Type B pancreatic cell (in vitro differentiated cells): ENCODE measurements at regions not wholly inside any gene's neighbourhood (a gene's known extent, or its start where the extent isn't known, plus 50 kb on each side); places are given as distances from the start of the nearest gene placed in this dataset.
A peak's percentile ranks its signal among the peaks of the same experiment; 100 is the strongest.

Source experiments
- DNase-seq: peaks from one replicate; pipeline ENCODE4 v3.0.0; 2021; ENCODE audit warnings: mixed read lengths; ENCODE audit not compliant: unreplicated experiment; ENCODE audit errors: extremely low spot score
- H3K27ac Mint-ChIP-seq: 2 replicates; pipeline ENCODE4 v1.8.0; 2021; ENCODE audit warnings: mild to moderate bottlenecking, mixed read lengths
- H3K27me3 Mint-ChIP-seq: 2 replicates; pipeline ENCODE4 v1.8.0; 2021; ENCODE audit warnings: mixed read lengths
- H3K36me3 Mint-ChIP-seq: 2 replicates; pipeline ENCODE4 v1.8.0; 2021; ENCODE audit warnings: mixed read lengths
- H3K4me1 Mint-ChIP-seq: one replicate; pipeline ENCODE4 v1.8.0; 2021; ENCODE audit warnings: mixed read lengths; ENCODE audit not compliant: unreplicated experiment
- H3K4me3 Mint-ChIP-seq: 2 replicates; pipeline ENCODE4 v1.8.0; 2021; ENCODE audit warnings: mild to moderate bottlenecking, mixed read lengths
- H3K9me3 Mint-ChIP-seq: 2 replicates; pipeline ENCODE4 v1.8.0; 2021; ENCODE audit warnings: mixed read lengths
- CTCF ChIP-seq: fragments of 200-600 bp; sonication (generic); conservative IDR thresholded peaks from 2 replicates; pipeline ENCODE4 v1.5.0; 2021; ENCODE audit warnings: antibody characterized with exemption, mild to moderate bottlenecking

GRCh38 chr4:14865031-14865366 is 137.3 kb upstream of the CPEB2 start:
- no peak for TF ChIP-seq CTCF
- H3K27me3 Mint-ChIP-seq: no peaks in the 10 kb centered on the region

GRCh38 chr4:14865804-14866203 is 136.5 kb upstream of the CPEB2 start:
- H3K27me3 Mint-ChIP-seq: no peaks in the 10 kb centered on the region
- no peak overlapping the region for H3K27ac Mint-ChIP-seq
- no peaks in the 10 kb centered on the region for H3K9me3 Mint-ChIP-seq
- TF ChIP-seq CTCF: no peak
- H3K36me3 Mint-ChIP-seq: no peaks in the 10 kb centered on the region
- H3K4me3 Mint-ChIP-seq: no peak overlapping the region
- DNase-seq: no peak
- H3K4me1 Mint-ChIP-seq: peaks cover 4% of the 10 kb centered on the region

More at GRCh38 chr4:14865031-14865366, 137.3 kb upstream of the CPEB2 start:
- peaks cover 4% of the 10 kb centered on the region for H3K4me1 Mint-ChIP-seq
- no peak overlapping the region for H3K4me3 Mint-ChIP-seq
- H3K27ac Mint-ChIP-seq: no peak overlapping the region
- no peaks in the 10 kb centered on the region for H3K9me3 Mint-ChIP-seq
- DNase-seq: no peak
- no peaks in the 10 kb centered on the region for H3K36me3 Mint-ChIP-seq

- H3K27ac Mint-ChIP-seq: no peak overlapping the region
- no peak overlapping the region for H3K4me3 Mint-ChIP-seq
- DNase-seq: no peak
- H3K36me3 Mint-ChIP-seq: no peaks in the 10 kb centered on the region
- no peaks in the 10 kb centered on the region for H3K9me3 Mint-ChIP-seq
- H3K27me3 Mint-ChIP-seq: peaks cover under 1% of the 10 kb centered on the region
- no peak for TF ChIP-seq CTCF
- peaks cover 4% of the 10 kb centered on the region for H3K4me1 Mint-ChIP-seq
Measured at GRCh38 chr4:14867847-14868246, 134.4 kb upstream of the CPEB2 start.

GRCh38 chr4:14868426-14869395 is 133.6 kb upstream of the CPEB2 start:
- Mint-ChIP-seq H3K9me3 (no peaks in the 10 kb centered on the region), H3K27me3 (peaks cover 7% of the 10 kb centered on the region), H3K27ac (no peak overlapping the region), H3K4me1 (peaks cover 4% of the 10 kb centered on the region), H3K36me3 (no peaks in the 10 kb centered on the region), H3K4me3 (no peak overlapping the region)
- DNase-seq: no peak
- TF ChIP-seq CTCF: no peak

GRCh38 chr4:14871676-14872430 is 130.4 kb upstream of the CPEB2 start:
- Mint-ChIP-seq H3K27me3 (peaks cover 7% of the 10 kb centered on the region), H3K4me3 (no peak overlapping the region), H3K4me1 (peaks cover 4% of the 10 kb centered on the region), H3K27ac (no peak overlapping the region), H3K9me3 (no peaks in the 10 kb centered on the region), H3K36me3 (no peaks in the 10 kb centered on the region)
- peak; percentile 41 for TF ChIP-seq CTCF
- DNase-seq: no peak
